ENCODE measurements at regions not wholly inside any gene's neighbourhood (a gene's known extent, or its start where the extent isn't known, plus 50 kb on each side); places are given as distances from the start of the nearest gene placed in this dataset.

DNA sequence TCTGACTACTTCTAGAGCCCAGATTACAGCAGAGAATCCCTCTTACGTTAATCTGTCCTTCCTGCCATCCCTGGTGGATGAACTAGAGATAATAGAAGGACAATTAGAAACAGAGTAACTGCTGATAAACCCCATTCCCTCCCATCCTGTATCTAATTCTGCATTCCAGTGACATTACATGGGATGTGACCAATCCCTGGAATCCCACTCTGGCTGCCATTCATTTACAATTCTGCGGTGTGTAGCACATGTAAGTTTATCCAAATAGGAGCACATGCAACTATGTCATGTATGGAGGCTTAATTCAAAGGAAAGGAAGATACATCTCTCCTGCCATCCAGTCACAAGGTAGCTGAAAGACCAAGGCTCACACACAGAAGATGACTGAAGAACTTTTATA, 339.5 kb downstream of the GPAT3 start:
- no peak for TF ChIP-seq CTCF (IDR thresholded peaks at IDR 0.05; ENCODE audit: control insufficient read depth, insufficient read depth, low read depth, low read length, missing control alignments)
- DNase-seq (ENCODE audit: low read depth), result no peak
- no peak overlapping the region for H3K4me3 ChIP-seq (ENCODE audit: control insufficient read depth, low read depth, low read length)

DNA sequence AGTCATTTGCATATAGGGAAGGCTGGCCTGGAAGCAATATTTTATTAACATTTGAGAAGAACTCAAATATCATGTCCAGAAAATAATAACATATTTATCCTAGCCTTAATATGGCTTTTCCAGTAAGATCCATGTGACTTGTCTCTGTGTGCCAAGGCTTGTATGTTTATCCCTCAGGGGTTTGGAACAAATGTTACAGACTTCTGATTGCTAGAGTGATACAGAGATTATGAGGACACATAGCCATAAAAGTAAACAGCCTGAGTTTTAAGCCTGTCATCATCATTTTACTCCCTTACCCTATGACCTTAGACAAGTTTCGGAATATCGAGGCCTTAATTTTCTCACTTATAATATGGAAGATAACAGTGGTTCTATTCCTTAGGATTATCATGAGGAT, 338.1 kb downstream of the GPAT3 start:
- no peak for TF ChIP-seq CTCF (IDR thresholded peaks at IDR 0.05; ENCODE audit: control insufficient read depth, insufficient read depth, low read depth, low read length, missing control alignments)
- DNase-seq (ENCODE audit: low read depth), result no peak
- H3K4me3 ChIP-seq (ENCODE audit: control insufficient read depth, low read depth, low read length), result no peak overlapping the region

DNA sequence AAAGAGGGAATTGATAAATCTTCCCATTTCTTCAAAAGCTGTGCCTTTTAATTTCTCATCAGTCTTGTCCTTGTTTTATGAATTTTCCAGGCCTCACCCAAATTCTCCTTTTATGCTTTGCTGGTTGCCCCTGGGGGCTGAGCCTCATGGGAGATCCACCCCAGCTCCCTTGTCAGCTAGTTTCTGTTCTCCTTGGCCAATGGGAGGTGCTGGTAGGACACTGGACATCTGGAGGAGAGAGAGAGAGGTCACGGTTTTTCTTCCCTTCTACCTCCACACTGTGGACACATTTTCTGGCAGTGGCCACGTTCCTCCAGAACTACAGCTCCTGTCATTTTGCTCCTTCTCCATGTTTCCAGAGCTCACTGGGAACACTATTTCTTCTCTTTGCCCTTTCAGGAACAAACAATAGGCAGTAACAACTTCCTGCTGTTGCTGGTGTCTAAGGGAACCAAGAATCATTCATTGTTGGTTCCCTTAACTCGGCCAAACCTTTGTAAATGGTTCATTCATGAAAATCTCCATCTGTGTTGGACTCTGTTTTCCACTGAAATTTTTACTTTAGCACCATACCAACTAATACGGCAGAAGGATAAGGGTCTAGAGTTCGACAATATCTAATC, 334.5 kb downstream of the GPAT3 start:
- TF ChIP-seq CTCF (IDR thresholded peaks at IDR 0.05; ENCODE audit: control insufficient read depth, insufficient read depth, low read depth, low read length, missing control alignments), result no peak
- no peak for DNase-seq (ENCODE audit: low read depth)
- no peak overlapping the region for H3K4me3 ChIP-seq (ENCODE audit: control insufficient read depth, low read depth, low read length)

GRCh38 chr4:83866834-83867621, 331.1 kb downstream of the GPAT3 start:
- no peak overlapping the region for H3K4me3 ChIP-seq (ENCODE audit: control insufficient read depth, low read depth, low read length)
- TF ChIP-seq CTCF (IDR thresholded peaks at IDR 0.05; ENCODE audit: control insufficient read depth, insufficient read depth, low read depth, low read length, missing control alignments), result no peak
- DNase-seq (ENCODE audit: low read depth), result no peak

GRCh38 chr4:83865417-83866150, 329.7 kb downstream of the GPAT3 start:
- no peak for DNase-seq (ENCODE audit: low read depth)
- no peak for TF ChIP-seq CTCF (IDR thresholded peaks at IDR 0.05; ENCODE audit: control insufficient read depth, insufficient read depth, low read depth, low read length, missing control alignments)
- no peak overlapping the region for H3K4me3 ChIP-seq (ENCODE audit: control insufficient read depth, low read depth, low read length)

GRCh38 chr4:83864097-83864817, 328.3 kb downstream of the GPAT3 start:
- no peak overlapping the region for H3K4me3 ChIP-seq (ENCODE audit: control insufficient read depth, low read depth, low read length)
- no peak for DNase-seq (ENCODE audit: low read depth)
- TF ChIP-seq CTCF (IDR thresholded peaks at IDR 0.05; ENCODE audit: control insufficient read depth, insufficient read depth, low read depth, low read length, missing control alignments), result no peak

Measured in AG09309 (cell line).